ENCODE measurements at regions not wholly inside any gene's neighbourhood (a gene's known extent, or its start where the extent isn't known, plus 50 kb on each side); places are given as distances from the start of the nearest gene placed in this dataset.

DNA sequence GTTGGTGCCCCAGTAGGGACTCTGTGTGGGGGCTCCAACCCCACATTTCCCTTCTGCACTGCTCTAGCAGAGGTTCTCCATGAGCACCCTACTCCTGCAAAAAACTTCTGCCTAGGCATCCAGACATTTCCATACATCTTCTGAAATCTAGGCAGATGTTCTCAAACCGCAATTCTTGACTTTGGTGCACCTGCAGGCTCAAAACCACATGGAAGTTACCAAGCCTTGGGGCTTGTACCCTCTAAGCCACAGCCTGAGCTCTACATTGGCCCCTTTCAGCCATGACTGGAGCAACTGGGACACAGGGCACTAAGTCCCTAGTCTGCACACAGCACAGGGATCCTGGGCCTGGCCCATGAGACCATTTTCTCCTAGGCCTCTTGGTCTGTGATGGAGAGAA is 66.5 kb upstream of the VGLL3 start:
- TF ChIP-seq JUN (IDR thresholded peaks at IDR 0.05; ENCODE audit: borderline replicate concordance, low read depth, low read length) (no peak), JUN (CRISPR knock-in tag; IDR thresholded peaks at IDR 0.05; ENCODE audit: borderline replicate concordance) (no peak), KDM1A (IDR thresholded peaks at IDR 0.05) (no peak)

All from K562 (cell line).